MCF 10A (cell line): ENCODE measurements at regions not wholly inside any gene's neighbourhood (a gene's known extent, or its start where the extent isn't known, plus 50 kb on each side); places are given as distances from the start of the nearest gene placed in this dataset.

Source experiments
- BruUV-seq: library from RNA; stranded (reverse); fragments of 400-500 nt; replicated peaks from 2 replicates; lab custom pipeline; 2021; lab: Mats Ljungman, UMichigan
- CTCF ChIA-PET: fragments of 300-600 bp; sonication (Branson Sonifier 250); formaldehyde crosslinking; extraction: SDS; loops from one replicate; lab custom pipeline; 2021; ENCODE audit warnings: antibody characterized with exemption, inconsistent platforms; lab: Yijun Ruan, JAX
- POLR2A ChIA-PET: fragments of 300-600, 350-650 bp; sonication (Branson Sonifier 250); formaldehyde crosslinking; extraction: SDS; loops from one replicate; lab custom pipeline; 2020; ENCODE audit warnings: antibody characterized with exemption, inconsistent platforms; lab: Yijun Ruan, JAX
- DNase-seq: peaks from one replicate; pipeline ENCODE4 v3.0.0-alpha.2; 2018; ENCODE audit not compliant: unreplicated experiment
- H3K27ac Mint-ChIP-seq: one replicate; pipeline ENCODE4 v1.8.0; 2022; ENCODE audit warnings: mild to moderate bottlenecking, low read depth, mixed read lengths; ENCODE audit not compliant: unreplicated experiment
- H3K27me3 Mint-ChIP-seq: one replicate; pipeline ENCODE4 v1.8.0; 2022; ENCODE audit warnings: mixed read lengths; ENCODE audit not compliant: insufficient read depth, unreplicated experiment
- H3K36me3 Mint-ChIP-seq: one replicate; pipeline ENCODE4 v1.8.0; 2022; ENCODE audit warnings: mild to moderate bottlenecking, moderate library complexity, mixed read lengths; ENCODE audit not compliant: insufficient read depth, unreplicated experiment
- H3K4me1 Mint-ChIP-seq: one replicate; pipeline ENCODE4 v1.8.0; 2022; ENCODE audit warnings: mixed read lengths; ENCODE audit not compliant: insufficient read depth, unreplicated experiment
- H3K4me3 Mint-ChIP-seq: one replicate; pipeline ENCODE4 v1.8.0; 2022; ENCODE audit warnings: mild to moderate bottlenecking, moderate library complexity, mixed read lengths; ENCODE audit not compliant: unreplicated experiment
- H3K9me3 Mint-ChIP-seq: one replicate; pipeline ENCODE4 v1.8.0; 2022; ENCODE audit warnings: mixed read lengths; ENCODE audit not compliant: unreplicated experiment
- intact Hi-C: fragments of 100-400 bp; cut with micrococcal nuclease; formaldehyde crosslinking; loops from 2 replicates; pipeline ENCODE4 v1.14.1; 2022
- TF ChIP-seq, protein P1 (sequence below): fragments of 200-600 bp; IDR thresholded peaks from one replicate; pipeline ENCODE4 v1.8.0; 2022; ENCODE audit warnings: antibody characterized with exemption, mild to moderate bottlenecking; ENCODE audit not compliant: unreplicated experiment

DNA sequence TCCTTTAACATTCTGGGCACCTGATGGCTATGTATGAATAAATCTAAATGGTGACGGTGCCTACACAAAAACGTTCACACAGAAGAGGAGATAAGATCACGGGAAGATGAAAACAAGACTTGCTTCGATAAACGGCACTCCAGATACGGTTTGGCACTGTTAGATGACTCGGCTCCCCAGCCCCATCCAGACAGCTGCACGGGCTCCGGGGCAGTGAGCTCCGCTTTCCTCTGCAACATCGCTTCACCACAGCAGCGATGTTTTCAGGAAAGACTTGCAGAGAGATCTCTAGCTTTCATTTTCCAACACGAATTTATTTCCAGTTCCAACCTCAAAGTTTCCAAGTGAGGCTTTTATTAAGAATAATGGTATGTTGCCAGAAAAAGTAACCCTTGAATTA is 132.1 kb downstream of the KLF6 start:
- TF ChIP-seq, protein P1, sequence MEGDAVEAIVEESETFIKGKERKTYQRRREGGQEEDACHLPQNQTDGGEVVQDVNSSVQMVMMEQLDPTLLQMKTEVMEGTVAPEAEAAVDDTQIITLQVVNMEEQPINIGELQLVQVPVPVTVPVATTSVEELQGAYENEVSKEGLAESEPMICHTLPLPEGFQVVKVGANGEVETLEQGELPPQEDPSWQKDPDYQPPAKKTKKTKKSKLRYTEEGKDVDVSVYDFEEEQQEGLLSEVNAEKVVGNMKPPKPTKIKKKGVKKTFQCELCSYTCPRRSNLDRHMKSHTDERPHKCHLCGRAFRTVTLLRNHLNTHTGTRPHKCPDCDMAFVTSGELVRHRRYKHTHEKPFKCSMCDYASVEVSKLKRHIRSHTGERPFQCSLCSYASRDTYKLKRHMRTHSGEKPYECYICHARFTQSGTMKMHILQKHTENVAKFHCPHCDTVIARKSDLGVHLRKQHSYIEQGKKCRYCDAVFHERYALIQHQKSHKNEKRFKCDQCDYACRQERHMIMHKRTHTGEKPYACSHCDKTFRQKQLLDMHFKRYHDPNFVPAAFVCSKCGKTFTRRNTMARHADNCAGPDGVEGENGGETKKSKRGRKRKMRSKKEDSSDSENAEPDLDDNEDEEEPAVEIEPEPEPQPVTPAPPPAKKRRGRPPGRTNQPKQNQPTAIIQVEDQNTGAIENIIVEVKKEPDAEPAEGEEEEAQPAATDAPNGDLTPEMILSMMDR = no peak
- Mint-ChIP-seq H3K4me3 (no peak overlapping the region), H3K27me3 (no peaks in the 10 kb centered on the region), H3K27ac (no peak overlapping the region), H3K9me3 (no peaks in the 10 kb centered on the region), H3K4me1 (peaks cover 11% of the 10 kb centered on the region), H3K36me3 (no peaks in the 10 kb centered on the region)
- BruUV-seq = no TSS peak
- no peak for DNase-seq
- ChIA-PET POLR2A (interaction anchor here (0.7 to 0.8 kb wide), 2 partner anchors 40 to 133 kb away, joined by 4 to 5 read pairs; no protein-coding TSS in a partner anchor), CTCF (no interaction called here)
- intact Hi-C loops = no loop called here

DNA sequence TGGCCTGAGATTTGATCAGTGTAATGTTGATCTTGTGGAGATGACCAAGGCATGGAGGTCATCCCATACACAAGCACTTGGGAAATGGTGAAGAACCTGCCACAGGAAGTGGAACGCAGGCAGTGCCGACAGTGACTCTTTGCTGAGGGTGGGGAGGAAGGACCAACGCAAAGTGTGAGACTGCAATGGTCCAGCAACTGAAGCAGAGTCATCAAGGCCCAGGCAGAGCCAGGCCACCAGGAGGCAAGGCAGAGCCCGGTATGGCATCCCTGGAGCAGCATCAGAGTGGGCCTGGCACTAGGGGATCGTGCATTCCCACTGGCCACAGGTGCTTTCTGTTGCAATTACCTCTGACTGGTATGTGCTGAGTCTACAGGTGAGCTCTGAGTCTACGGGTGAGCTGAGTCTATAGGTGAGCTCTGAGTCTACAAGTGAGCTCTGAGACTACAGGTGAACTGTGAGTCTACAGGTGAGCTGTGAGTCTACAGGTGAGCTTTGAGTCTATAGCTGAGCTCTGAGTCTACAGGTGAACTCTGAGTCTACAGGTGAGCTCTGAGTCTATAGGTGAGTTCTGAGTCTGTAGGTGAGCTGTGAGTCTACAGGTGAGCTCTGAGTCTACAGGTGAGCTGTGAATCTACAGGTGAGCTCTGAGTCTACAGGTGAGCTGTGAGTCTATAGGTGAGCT is 132.9 kb downstream of the KLF6 start:
- H3K27ac Mint-ChIP-seq = no peak overlapping the region
- H3K36me3 Mint-ChIP-seq = no peaks in the 10 kb centered on the region
- no peak overlapping the region for H3K4me3 Mint-ChIP-seq
- no peaks in the 10 kb centered on the region for H3K9me3 Mint-ChIP-seq
- peaks cover 11% of the 10 kb centered on the region for H3K4me1 Mint-ChIP-seq
- no peaks in the 10 kb centered on the region for H3K27me3 Mint-ChIP-seq
- POLR2A ChIA-PET = interaction anchor here (0.7 kb wide), 2 partner anchors 11 to 39 kb away, joined by 3 to 5 read pairs; no protein-coding TSS in a partner anchor
- TF ChIP-seq, protein P1 = no peak
- intact Hi-C loops = no loop called here
- no peak for DNase-seq
- BruUV-seq = no TSS peak
- CTCF ChIA-PET = no interaction called here

DNA sequence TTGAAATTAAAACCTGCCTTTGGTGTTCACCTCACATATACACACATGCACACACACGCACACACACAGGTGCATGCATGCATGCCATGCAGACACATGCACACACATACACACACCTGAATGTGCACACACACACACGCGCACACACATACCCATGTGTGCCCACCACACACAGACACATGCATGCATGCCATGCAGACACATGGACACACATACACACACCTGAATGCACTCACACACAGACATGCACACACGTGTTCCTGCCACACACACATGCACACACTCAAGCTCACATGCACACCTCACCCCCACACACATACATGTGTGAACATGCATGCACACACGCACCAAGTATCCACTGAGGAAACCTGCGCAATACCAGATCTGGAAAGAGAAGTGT is 136.4 kb downstream of the KLF6 start:
- H3K36me3 Mint-ChIP-seq = no peaks in the 10 kb centered on the region
- intact Hi-C loops = no loop called here
- H3K27ac Mint-ChIP-seq = no peak overlapping the region
- H3K9me3 Mint-ChIP-seq = no peaks in the 10 kb centered on the region
- BruUV-seq = no TSS peak
- no peaks in the 10 kb centered on the region for H3K27me3 Mint-ChIP-seq
- CTCF ChIA-PET = no interaction called here
- TF ChIP-seq, protein P1 = no peak
- DNase-seq = no peak
- POLR2A ChIA-PET = no interaction called here
- no peak overlapping the region for H3K4me3 Mint-ChIP-seq
- H3K4me1 Mint-ChIP-seq = no peaks in the 10 kb centered on the region

DNA sequence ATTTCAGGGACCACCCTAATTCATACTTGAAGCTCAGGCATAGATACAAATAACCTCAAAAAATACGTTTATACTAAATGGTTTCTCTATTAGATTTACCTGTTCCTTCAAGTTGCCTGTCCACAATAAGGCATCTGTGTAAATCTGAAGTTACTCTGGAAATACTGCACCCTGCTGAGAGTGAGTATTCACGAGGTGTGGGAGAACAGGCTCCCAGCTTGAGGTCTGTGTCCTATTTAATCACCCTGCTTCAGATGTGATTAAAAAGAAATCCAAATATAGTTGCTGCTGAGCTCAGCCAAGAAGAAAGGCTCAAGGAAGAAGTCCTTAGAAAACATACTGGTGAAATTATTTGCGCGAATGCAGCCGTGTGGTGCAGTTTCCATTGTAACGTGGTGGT is 136.8 kb downstream of the KLF6 start:
- Mint-ChIP-seq H3K9me3 (no peaks in the 10 kb centered on the region), H3K27me3 (no peaks in the 10 kb centered on the region), H3K4me3 (no peak overlapping the region), H3K36me3 (no peaks in the 10 kb centered on the region), H3K27ac (no peak overlapping the region), H3K4me1 (no peaks in the 10 kb centered on the region)
- no peak for DNase-seq
- TF ChIP-seq, protein P1 = no peak
- ChIA-PET CTCF (no interaction called here), POLR2A (no interaction called here)
- intact Hi-C loops = no loop called here
- BruUV-seq = no TSS peak
